ENCODE measurements at regions not wholly inside any gene's neighbourhood (a gene's known extent, or its start where the extent isn't known, plus 50 kb on each side); places are given as distances from the start of the nearest gene placed in this dataset.

GRCh38 chr3:135364676-135365075, 569.6 kb downstream of the EPHB1 start:
- Histone ChIP-seq H3K27ac (ENCODE audit: insufficient read depth, low read length) (no peak overlapping the region), H3K9me1 (ENCODE audit: insufficient read depth, low read length) (no peaks in the 10 kb centered on the region), H4K91ac (ENCODE audit: insufficient read depth, low read depth, low read length) (no peak overlapping the region), H2BK15ac (ENCODE audit: low read depth, low read length) (no peak overlapping the region), H2BK20ac (ENCODE audit: low read depth, low read length) (no peak overlapping the region), H2BK5ac (ENCODE audit: low read depth, low read length, poor library complexity, severe bottlenecking) (no peak overlapping the region), H3K23ac (ENCODE audit: low read depth, low read length) (no peak overlapping the region), H3K79me1 (ENCODE audit: low read depth in 1 of 2, low read length in 2 of 2) (no peaks in the 10 kb centered on the region), H4K20me1 (ENCODE audit: insufficient read depth, low read length) (no peaks in the 10 kb centered on the region), H2BK120ac (ENCODE audit: low read depth, low read length) (no peak overlapping the region), H3K4me3 (ENCODE audit: insufficient read depth, low read depth, low read length) (no peak overlapping the region), H3K27me3 (ENCODE audit: control insufficient read depth, insufficient read depth, low read length) (no peaks in the 10 kb centered on the region), H2AK9ac (replicated peaks; ENCODE audit: low read depth, low read length, poor library complexity) (no peak overlapping the region), H3K4ac (ENCODE audit: low read depth, low read length) (no peak overlapping the region), H4K5ac (ENCODE audit: low read depth, low read length) (no peak overlapping the region), H3K18ac (ENCODE audit: low read depth, low read length) (no peak overlapping the region), H3K4me1 (ENCODE audit: control insufficient read depth, insufficient read depth, low read length) (no peaks in the 10 kb centered on the region), H2AFZ (replicated peaks; ENCODE audit: low read length, poor library complexity) (no peak overlapping the region), H3K9me3 (ENCODE audit: control insufficient read depth, insufficient read depth, low read length) (peaks cover 10% of the 10 kb centered on the region; the same call in 1 of the 2 replicates), H3K14ac (replicated peaks; ENCODE audit: low read depth, low read length) (no peak overlapping the region), H3K9ac (ENCODE audit: low read depth, low read length) (no peak overlapping the region), H3K56ac (ENCODE audit: extremely low read depth, insufficient read depth, low read length) (no peak overlapping the region), H4K8ac (ENCODE audit: low read depth in 2 of 2, low read length in 2 of 2) (no peak overlapping the region), H2AK5ac (ENCODE audit: low read depth, low read length) (no peak overlapping the region), H3K4me2 (ENCODE audit: low read depth, low read length) (no peak overlapping the region), H3K36me3 (ENCODE audit: control insufficient read depth, insufficient read depth, low read length) (no peaks in the 10 kb centered on the region)
- CTCF ChIA-PET, result no interaction called here
- intact Hi-C loops (cut with micrococcal nuclease), result no loop called here
- ATAC-seq (ENCODE audit: low read depth), result no peak
- in situ Hi-C loops (cut with MboI; ENCODE audit: low sequenced_read_pairs), result no loop called here
- no TSS peak for BruUV-seq (replicated peaks)
- no peak for TF ChIP-seq FOS (IDR thresholded peaks at IDR 0.05; ENCODE audit: low read depth, low read length)
- TF ChIP-seq, protein P1, sequence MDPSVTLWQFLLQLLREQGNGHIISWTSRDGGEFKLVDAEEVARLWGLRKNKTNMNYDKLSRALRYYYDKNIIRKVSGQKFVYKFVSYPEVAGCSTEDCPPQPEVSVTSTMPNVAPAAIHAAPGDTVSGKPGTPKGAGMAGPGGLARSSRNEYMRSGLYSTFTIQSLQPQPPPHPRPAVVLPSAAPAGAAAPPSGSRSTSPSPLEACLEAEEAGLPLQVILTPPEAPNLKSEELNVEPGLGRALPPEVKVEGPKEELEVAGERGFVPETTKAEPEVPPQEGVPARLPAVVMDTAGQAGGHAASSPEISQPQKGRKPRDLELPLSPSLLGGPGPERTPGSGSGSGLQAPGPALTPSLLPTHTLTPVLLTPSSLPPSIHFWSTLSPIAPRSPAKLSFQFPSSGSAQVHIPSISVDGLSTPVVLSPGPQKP (IDR thresholded peaks at IDR 0.05; ENCODE audit: borderline replicate concordance, low read depth, low read length), result no peak
- TF ChIP-seq CHD1 (IDR thresholded peaks at IDR 0.05; ENCODE audit: low read depth, low read length), result no peak
- no peak for TF ChIP-seq RFX5 (IDR thresholded peaks at IDR 0.05; ENCODE audit: low read depth, low read length)
- TF ChIP-seq BHLHE40 (IDR thresholded peaks at IDR 0.05; ENCODE audit: low read depth, low read length), result no peak
- no peak for TF ChIP-seq USF2 (IDR thresholded peaks at IDR 0.05; ENCODE audit: low read depth, low read length)
- no peak for TF ChIP-seq SMC3 (IDR thresholded peaks at IDR 0.05; ENCODE audit: low read depth, low read length)
- no peak for TF ChIP-seq CEBPB (IDR thresholded peaks at IDR 0.05; ENCODE audit: low read depth, low read length)
- no peak for TF ChIP-seq POLR2A (IDR thresholded peaks at IDR 0.05; ENCODE audit: low read depth, low read length)
- TF ChIP-seq MAZ (IDR thresholded peaks at IDR 0.05; ENCODE audit: borderline replicate concordance, low read depth, low read length), result no peak
- TF ChIP-seq NFE2L2 (IDR thresholded peaks at IDR 0.05; ENCODE audit: low read depth, low read length), result no peak
- no peak for TF ChIP-seq RAD21 (IDR thresholded peaks at IDR 0.05; ENCODE audit: low read length)
- TF ChIP-seq, protein P2, sequence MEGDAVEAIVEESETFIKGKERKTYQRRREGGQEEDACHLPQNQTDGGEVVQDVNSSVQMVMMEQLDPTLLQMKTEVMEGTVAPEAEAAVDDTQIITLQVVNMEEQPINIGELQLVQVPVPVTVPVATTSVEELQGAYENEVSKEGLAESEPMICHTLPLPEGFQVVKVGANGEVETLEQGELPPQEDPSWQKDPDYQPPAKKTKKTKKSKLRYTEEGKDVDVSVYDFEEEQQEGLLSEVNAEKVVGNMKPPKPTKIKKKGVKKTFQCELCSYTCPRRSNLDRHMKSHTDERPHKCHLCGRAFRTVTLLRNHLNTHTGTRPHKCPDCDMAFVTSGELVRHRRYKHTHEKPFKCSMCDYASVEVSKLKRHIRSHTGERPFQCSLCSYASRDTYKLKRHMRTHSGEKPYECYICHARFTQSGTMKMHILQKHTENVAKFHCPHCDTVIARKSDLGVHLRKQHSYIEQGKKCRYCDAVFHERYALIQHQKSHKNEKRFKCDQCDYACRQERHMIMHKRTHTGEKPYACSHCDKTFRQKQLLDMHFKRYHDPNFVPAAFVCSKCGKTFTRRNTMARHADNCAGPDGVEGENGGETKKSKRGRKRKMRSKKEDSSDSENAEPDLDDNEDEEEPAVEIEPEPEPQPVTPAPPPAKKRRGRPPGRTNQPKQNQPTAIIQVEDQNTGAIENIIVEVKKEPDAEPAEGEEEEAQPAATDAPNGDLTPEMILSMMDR (conservative IDR thresholded peaks at IDR 0.05; ENCODE audit: low read depth, low read length), result no peak
- no peak for TF ChIP-seq MAFK (IDR thresholded peaks at IDR 0.05; ENCODE audit: low read depth, low read length)
- TF ChIP-seq MXI1 (IDR thresholded peaks at IDR 0.05; ENCODE audit: borderline replicate concordance, low read depth, low read length), result no peak
- TF ChIP-seq RCOR1 (IDR thresholded peaks at IDR 0.05; ENCODE audit: insufficient replicate concordance, low read length), result no peak
- POLR2A ChIA-PET (ENCODE audit: unreplicated experiment), result no interaction called here
- DNase-seq, result no peak
- dilution Hi-C loops (cut with HindIII; ENCODE audit: low sequenced_read_pairs, unreplicated experiment), result no loop called here
